CD4-positive, CD25-positive, alpha-beta regulatory T cell (primary cell): ENCODE measurements at regions not wholly inside any gene's neighbourhood (a gene's known extent, or its start where the extent isn't known, plus 50 kb on each side); places are given as distances from the start of the nearest gene placed in this dataset.

Experiments
- ATAC-seq, 2 donors: fragments of 150-1000 bp; cut with Tn5 transposase; one replicate each; pipeline ENCODE4 v1.10.0; 2021; ENCODE audit warnings: low read depth in 2 of 2, moderate number of reproducible peaks in 2 of 2, moderate library complexity in 1 of 2
- DNase-seq, 3 donors: peaks; one replicate each; pipeline versions ENCODE4 v3.0.0 to v3.0.0-alpha.2; 2012 to 2022; ENCODE audit warnings: mixed read lengths in 1 of 3
- H3K27ac ChIP-seq: one replicate; pipeline ENCODE4 v1.7.0; 2013; ENCODE audit warnings: mild to moderate bottlenecking, low read length; ENCODE audit not compliant: insufficient read depth, poor library complexity, severe bottlenecking
- H3K27me3 ChIP-seq: one replicate; pipeline ENCODE4 v1.7.0; 2013; ENCODE audit warnings: low read length; ENCODE audit not compliant: control insufficient read depth, insufficient read depth
- H3K36me3 ChIP-seq: one replicate; pipeline ENCODE4 v1.7.0; 2013; ENCODE audit warnings: mild to moderate bottlenecking, low read length, moderate library complexity; ENCODE audit not compliant: control insufficient read depth, insufficient read depth
- H3K4me1 ChIP-seq: 2 replicates; pipeline ENCODE4 v1.7.0; 2013; ENCODE audit warnings: mild to moderate bottlenecking, low read length; ENCODE audit not compliant: insufficient read depth, control insufficient read depth, poor library complexity, severe bottlenecking
- H3K4me3 ChIP-seq: one replicate; pipeline ENCODE4 v1.7.0; 2013; ENCODE audit warnings: low read depth, mild to moderate bottlenecking, low read length, moderate library complexity
- H3K9me3 ChIP-seq, 2 experiments: 1 replicate in 1 of 2; 2 replicates in 1 of 2; pipeline ENCODE4 v1.7.0; 2013; ENCODE audit warnings: low read length in 2 of 2, mild to moderate bottlenecking in 1 of 2, moderate library complexity in 1 of 2; ENCODE audit not compliant: control insufficient read depth in 2 of 2
- H3K27ac Mint-ChIP-seq, 3 donors: one replicate each; pipeline ENCODE4 v1.8.0; 2020 to 2022; ENCODE audit warnings: mild to moderate bottlenecking in 3 of 3, mixed read lengths in 3 of 3, moderate library complexity in 2 of 3
- H3K27me3 Mint-ChIP-seq: one replicate; pipeline ENCODE4 v1.8.0; 2022; ENCODE audit warnings: mild to moderate bottlenecking, mixed read lengths
- H3K36me3 Mint-ChIP-seq: one replicate; pipeline ENCODE4 v1.8.0; 2020; ENCODE audit warnings: mixed read lengths
- H3K4me1 Mint-ChIP-seq, 4 donors: one replicate each; pipeline ENCODE4 v1.8.0; 2020 to 2022; ENCODE audit warnings: mixed read lengths in 4 of 4, mild to moderate bottlenecking in 1 of 4
- H3K4me3 Mint-ChIP-seq, 4 donors: one replicate each; pipeline ENCODE4 v1.8.0; 2020 to 2022; ENCODE audit warnings: mild to moderate bottlenecking in 4 of 4, mixed read lengths in 4 of 4, moderate library complexity in 3 of 4
- H3K9me3 Mint-ChIP-seq, 7 donors: one replicate each; pipeline ENCODE4 v1.8.0; 2020 to 2022; ENCODE audit warnings: mixed read lengths in 7 of 7, mild to moderate bottlenecking in 3 of 7, moderate library complexity in 2 of 7

GRCh38 chr2:217060951-217061547 is 201.2 kb upstream of the TNP1 start:
- no peaks in the 10 kb centered on the region for H3K27me3 ChIP-seq
- DNase-seq (no peak), ATAC-seq (no peak)
- H3K4me3 Mint-ChIP-seq, result no peak overlapping the region
- no peaks in the 10 kb centered on the region for H3K36me3 ChIP-seq
- no peak overlapping the region for H3K27ac Mint-ChIP-seq
- peaks cover 0 to 3% (median 0%) of the 10 kb centered on the region in 7 donors for H3K9me3 Mint-ChIP-seq
- H3K36me3 Mint-ChIP-seq, result no peaks in the 10 kb centered on the region
- peaks cover 4% of the 10 kb centered on the region for H3K27me3 Mint-ChIP-seq
- H3K4me1 ChIP-seq, result no peaks in the 10 kb centered on the region
- no peak overlapping the region for H3K4me3 ChIP-seq
- no peak overlapping the region for H3K27ac ChIP-seq
- no peaks in the 10 kb centered on the region for H3K9me3 ChIP-seq
- no peaks in the 10 kb centered on the region for H3K4me1 Mint-ChIP-seq

- H3K4me1 Mint-ChIP-seq, result no peaks in the 10 kb centered on the region
- no peaks in the 10 kb centered on the region for H3K4me1 ChIP-seq
- H3K9me3 Mint-ChIP-seq, result peaks cover 0 to 3% (median 0%) of the 10 kb centered on the region in 7 donors
- no peak overlapping the region for H3K27ac ChIP-seq
- no peaks in the 10 kb centered on the region for H3K36me3 ChIP-seq
- no peak overlapping the region for H3K4me3 ChIP-seq
- ATAC-seq (no peak), DNase-seq (no peak)
- no peaks in the 10 kb centered on the region for H3K27me3 ChIP-seq
- no peak overlapping the region for H3K27ac Mint-ChIP-seq
- no peaks in the 10 kb centered on the region for H3K9me3 ChIP-seq
- no peak overlapping the region for H3K4me3 Mint-ChIP-seq
- H3K27me3 Mint-ChIP-seq, result peaks cover 4% of the 10 kb centered on the region
- no peaks in the 10 kb centered on the region for H3K36me3 Mint-ChIP-seq
Observed at GRCh38 chr2:217060516-217060915, 200.7 kb upstream of the TNP1 start.

GRCh38 chr2:217058791-217059755 is 199.2 kb upstream of the TNP1 start:
- Histone ChIP-seq H3K9me3 (no peaks in the 10 kb centered on the region), H3K4me1 (no peaks in the 10 kb centered on the region), H3K36me3 (no peaks in the 10 kb centered on the region), H3K27ac (no peak overlapping the region), H3K27me3 (no peaks in the 10 kb centered on the region), H3K4me3 (no peak overlapping the region)
- Mint-ChIP-seq H3K9me3 (peaks cover 0 to 3% (median 0%) of the 10 kb centered on the region in 7 donors), H3K36me3 (no peaks in the 10 kb centered on the region), H3K4me1 (no peaks in the 10 kb centered on the region), H3K4me3 (no peak overlapping the region), H3K27ac (no peak overlapping the region), H3K27me3 (peaks cover 12% of the 10 kb centered on the region)
- DNase-seq (no peak), ATAC-seq (no peak)

GRCh38 chr2:217057773-217058172 is 197.9 kb upstream of the TNP1 start:
- no peak overlapping the region for H3K4me3 ChIP-seq
- H3K27ac ChIP-seq, result no peak overlapping the region
- H3K27me3 ChIP-seq, result no peaks in the 10 kb centered on the region
- ATAC-seq (no peak), DNase-seq (no peak)
- H3K9me3 Mint-ChIP-seq, result peaks cover 0 to 5% (median 0%) of the 10 kb centered on the region in 7 donors
- H3K27ac Mint-ChIP-seq, result no peak overlapping the region
- no peaks in the 10 kb centered on the region for H3K9me3 ChIP-seq
- no peaks in the 10 kb centered on the region for H3K36me3 ChIP-seq
- no peaks in the 10 kb centered on the region for H3K36me3 Mint-ChIP-seq
- H3K4me1 ChIP-seq, result no peaks in the 10 kb centered on the region
- H3K27me3 Mint-ChIP-seq, result peaks cover 12% of the 10 kb centered on the region
- H3K4me3 Mint-ChIP-seq, result no peak overlapping the region
- H3K4me1 Mint-ChIP-seq, result no peaks in the 10 kb centered on the region

GRCh38 chr2:217055624-217056023 is 195.8 kb upstream of the TNP1 start:
- Mint-ChIP-seq H3K36me3 (no peaks in the 10 kb centered on the region), H3K9me3 (peaks cover 0 to 5% (median 0%) of the 10 kb centered on the region in 7 donors), H3K4me1 (no peaks in the 10 kb centered on the region), H3K4me3 (no peak overlapping the region), H3K27ac (no peak overlapping the region), H3K27me3 (peaks cover 8% of the 10 kb centered on the region)
- H3K9me3 ChIP-seq, result no peaks in the 10 kb centered on the region
- H3K27me3 ChIP-seq, result no peaks in the 10 kb centered on the region
- H3K4me1 ChIP-seq, result no peaks in the 10 kb centered on the region
- ATAC-seq (no peak), DNase-seq (no peak)
- H3K4me3 ChIP-seq, result no peak overlapping the region
- H3K27ac ChIP-seq, result no peak overlapping the region
- H3K36me3 ChIP-seq, result no peaks in the 10 kb centered on the region

GRCh38 chr2:217054791-217055190 is 194.9 kb upstream of the TNP1 start:
- no peaks in the 10 kb centered on the region for H3K4me1 ChIP-seq
- DNase-seq (no peak), ATAC-seq (no peak)
- H3K27ac ChIP-seq, result no peak overlapping the region
- H3K27me3 ChIP-seq, result no peaks in the 10 kb centered on the region
- Mint-ChIP-seq H3K4me3 (no peak overlapping the region), H3K9me3 (peaks cover 0 to 4% (median 0%) of the 10 kb centered on the region in 7 donors), H3K36me3 (no peaks in the 10 kb centered on the region), H3K27ac (no peak overlapping the region), H3K4me1 (no peaks in the 10 kb centered on the region), H3K27me3 (peaks cover 8% of the 10 kb centered on the region)
- H3K9me3 ChIP-seq, result no peaks in the 10 kb centered on the region
- no peaks in the 10 kb centered on the region for H3K36me3 ChIP-seq
- no peak overlapping the region for H3K4me3 ChIP-seq

GRCh38 chr2:217052856-217053577 is 193.2 kb upstream of the TNP1 start:
- H3K27ac Mint-ChIP-seq, result no peak overlapping the region
- Histone ChIP-seq H3K4me1 (no peaks in the 10 kb centered on the region), H3K27me3 (no peaks in the 10 kb centered on the region), H3K9me3 (no peaks in the 10 kb centered on the region), H3K4me3 (no peak overlapping the region), H3K36me3 (no peaks in the 10 kb centered on the region), H3K27ac (no peak overlapping the region)
- peaks cover 0 to 4% (median 0%) of the 10 kb centered on the region in 7 donors for H3K9me3 Mint-ChIP-seq
- DNase-seq, result no peak
- ATAC-seq, result no peak
- no peaks in the 10 kb centered on the region for H3K4me1 Mint-ChIP-seq
- H3K36me3 Mint-ChIP-seq, result no peaks in the 10 kb centered on the region
- peaks cover 14% of the 10 kb centered on the region for H3K27me3 Mint-ChIP-seq
- no peak overlapping the region for H3K4me3 Mint-ChIP-seq
